ENCODE measurements at regions not wholly inside any gene's neighbourhood (a gene's known extent, or its start where the extent isn't known, plus 50 kb on each side); places are given as distances from the start of the nearest gene placed in this dataset.
A peak's percentile ranks its signal among the peaks of the same experiment; 100 is the strongest.

GRCh38 chr11:87443707-87444106, 406.0 kb downstream of the TMEM135 start:
- TF ChIP-seq CTCF (IDR thresholded peaks at IDR 0.05; ENCODE audit: insufficient read depth, low read depth, low read length) = no peak
- no peaks in the 10 kb centered on the region for H3K27me3 ChIP-seq (ENCODE audit: control insufficient read depth, insufficient read depth, low read length)
- POLR2A ChIA-PET = no interaction called here
- no peak for DNase-seq (ENCODE audit: low read depth)
- CTCF ChIA-PET = no interaction called here
- no peak overlapping the region for H3K4me3 ChIP-seq (ENCODE audit: low read depth, low read length)
- H3K36me3 ChIP-seq (ENCODE audit: control insufficient read depth, insufficient read depth, low read length) = no peaks in the 10 kb centered on the region

- POLR2A ChIA-PET = interaction anchor here (0.5 to 1.4 kb wide), 2 partner anchors 8 to 12 kb away, joined by 3 to 5 read pairs; no protein-coding TSS in a partner anchor
- no peaks in the 10 kb centered on the region for H3K36me3 ChIP-seq (ENCODE audit: control insufficient read depth, insufficient read depth, low read length)
- no peaks in the 10 kb centered on the region for H3K27me3 ChIP-seq (ENCODE audit: control insufficient read depth, insufficient read depth, low read length)
- no peak overlapping the region for H3K4me3 ChIP-seq (ENCODE audit: low read depth, low read length)
- no peak for TF ChIP-seq CTCF (IDR thresholded peaks at IDR 0.05; ENCODE audit: insufficient read depth, low read depth, low read length)
- CTCF ChIA-PET = interaction anchor here (0.7 to 1.5 kb wide), 4 partner anchors 8 to 88 kb away, joined by 3 to 8 read pairs (median 4); no protein-coding TSS in a partner anchor
- DNase-seq (ENCODE audit: low read depth) = peak; percentile 45
Observed at GRCh38 chr11:87440076-87440770, 402.5 kb downstream of the TMEM135 start.

GRCh38 chr11:87438416-87438815, 400.7 kb downstream of the TMEM135 start:
- Histone ChIP-seq H3K27me3 (ENCODE audit: control insufficient read depth, insufficient read depth, low read length) (no peaks in the 10 kb centered on the region), H3K4me3 (ENCODE audit: low read depth, low read length) (no peak overlapping the region), H3K36me3 (ENCODE audit: control insufficient read depth, insufficient read depth, low read length) (no peaks in the 10 kb centered on the region)
- CTCF ChIA-PET = interaction anchor here (0.6 to 1.1 kb wide), 3 partner anchors 10 to 973 kb away, joined by 3 to 6 read pairs (median 3); no protein-coding TSS in a partner anchor
- TF ChIP-seq CTCF (IDR thresholded peaks at IDR 0.05; ENCODE audit: insufficient read depth, low read depth, low read length) = no peak
- POLR2A ChIA-PET = no interaction called here
- no peak for DNase-seq (ENCODE audit: low read depth)

- ChIA-PET CTCF (interaction anchor here (0.6 to 1.1 kb wide), 3 partner anchors 9 to 973 kb away, joined by 3 to 6 read pairs (median 3); no protein-coding TSS in a partner anchor), POLR2A (interaction anchor here (0.6 kb wide), 3 partner anchors 10 to 89 kb away, joined by 4 to 6 read pairs (median 5); no protein-coding TSS in a partner anchor)
- DNase-seq (ENCODE audit: low read depth) = peak; percentile 82
- Histone ChIP-seq H3K4me3 (ENCODE audit: low read depth, low read length) (no peak overlapping the region), H3K27me3 (ENCODE audit: control insufficient read depth, insufficient read depth, low read length) (no peaks in the 10 kb centered on the region), H3K36me3 (ENCODE audit: control insufficient read depth, insufficient read depth, low read length) (no peaks in the 10 kb centered on the region)
- TF ChIP-seq CTCF (IDR thresholded peaks at IDR 0.05; ENCODE audit: insufficient read depth, low read depth, low read length) = no peak
Observed at GRCh38 chr11:87437844-87438223, 400.1 kb downstream of the TMEM135 start.

- no peaks in the 10 kb centered on the region for H3K36me3 ChIP-seq (ENCODE audit: control insufficient read depth, insufficient read depth, low read length)
- TF ChIP-seq CTCF (IDR thresholded peaks at IDR 0.05; ENCODE audit: insufficient read depth, low read depth, low read length) = no peak
- H3K27me3 ChIP-seq (ENCODE audit: control insufficient read depth, insufficient read depth, low read length) = no peaks in the 10 kb centered on the region
- no peak for DNase-seq (ENCODE audit: low read depth)
- no peak overlapping the region for H3K4me3 ChIP-seq (ENCODE audit: low read depth, low read length)
- CTCF ChIA-PET = interaction anchor here (1.1 kb wide), 1 partner anchor 9 kb away, joined by 3 read pairs; no protein-coding TSS in a partner anchor
- POLR2A ChIA-PET = interaction anchor here (0.6 kb wide), 3 partner anchors 9 to 88 kb away, joined by 4 to 6 read pairs (median 5); no protein-coding TSS in a partner anchor
Observed at GRCh38 chr11:87437133-87437843, 399.6 kb downstream of the TMEM135 start.
